ENCODE measurements at regions not wholly inside any gene's neighbourhood (a gene's known extent, or its start where the extent isn't known, plus 50 kb on each side); places are given as distances from the start of the nearest gene placed in this dataset.
A peak's percentile ranks its signal among the peaks of the same experiment; 100 is the strongest.

GRCh38 chr14:43014338-43014737 lies 1407.7 kb downstream of the LRFN5 start:
- H2AK5ac ChIP-seq (ENCODE audit: low read length) = no peak overlapping the region
- H3K4ac ChIP-seq (ENCODE audit: low read depth, low read length) = no peak overlapping the region
- no peak overlapping the region for H3K4me2 ChIP-seq (ENCODE audit: low read length)
- H3K4me1 ChIP-seq (ENCODE audit: control insufficient read depth, low read depth, low read length) = no peaks in the 10 kb centered on the region
- no peak for DNase-seq
- no peak overlapping the region for H2BK15ac ChIP-seq (replicated peaks; ENCODE audit: low read depth)
- H3K36me3 ChIP-seq (ENCODE audit: control insufficient read depth, insufficient read depth, low read length) = no peaks in the 10 kb centered on the region
- no peak overlapping the region for H4K8ac ChIP-seq (ENCODE audit: low read depth, low read length)
- no CpG with 5 or more reads among the region's 1 CpG for WGBS (ENCODE audit: extremely low coverage, insufficient coverage, low lambda C conversion rate)
- no peak overlapping the region for H3K4me3 ChIP-seq (ENCODE audit: low read length)
- H3K23ac ChIP-seq (ENCODE audit: low read length) = no peak overlapping the region
- H3K9ac ChIP-seq (ENCODE audit: low read length) = no peak overlapping the region
- no peak overlapping the region for H3K18ac ChIP-seq (ENCODE audit: low read length)
- no peak overlapping the region for H3K27ac ChIP-seq (ENCODE audit: low read depth, low read length)
- no peaks in the 10 kb centered on the region for H3K27me3 ChIP-seq (ENCODE audit: insufficient read depth, low read length, poor library complexity)
- no peak overlapping the region for H2BK120ac ChIP-seq (ENCODE audit: low read depth, low read length)
- no peaks in the 10 kb centered on the region for H3K79me1 ChIP-seq (ENCODE audit: low read length)
- H4K5ac ChIP-seq (ENCODE audit: low read length) = no peak overlapping the region
- no peak overlapping the region for H2BK5ac ChIP-seq (ENCODE audit: low read length)
- no peak overlapping the region for H3K56ac ChIP-seq (ENCODE audit: low read length)
- H3K79me2 ChIP-seq (ENCODE audit: control insufficient read depth, insufficient read depth, low read length) = no peaks in the 10 kb centered on the region

DNA sequence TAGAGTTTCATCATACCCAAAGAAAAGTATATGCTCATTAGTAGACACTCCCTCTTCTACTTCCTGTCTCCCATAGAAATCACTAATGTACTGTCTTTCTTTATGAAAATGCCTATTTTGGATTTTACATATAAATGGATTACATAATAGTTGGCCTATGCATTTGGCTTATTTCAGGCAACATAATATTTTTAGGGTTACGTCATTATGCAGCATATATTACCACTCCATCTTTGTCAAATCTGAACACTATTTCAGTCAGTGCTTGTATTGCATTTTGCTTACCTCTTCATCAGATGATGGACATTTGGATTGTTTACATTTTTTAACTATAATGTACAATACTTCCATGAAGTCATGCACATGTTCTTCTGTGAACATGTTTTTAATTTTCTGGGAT lies 1406.1 kb downstream of the LRFN5 start:
- no peaks in the 10 kb centered on the region for H3K27me3 ChIP-seq (ENCODE audit: insufficient read depth, low read length, poor library complexity)
- no peak overlapping the region for H2BK5ac ChIP-seq (ENCODE audit: low read length)
- no peak overlapping the region for H3K9ac ChIP-seq (ENCODE audit: low read length)
- no peak overlapping the region for H3K4me3 ChIP-seq (ENCODE audit: low read length)
- H2BK120ac ChIP-seq (ENCODE audit: low read depth, low read length) = no peak overlapping the region
- H3K27ac ChIP-seq (ENCODE audit: low read depth, low read length) = no peak overlapping the region
- H4K8ac ChIP-seq (ENCODE audit: low read depth, low read length) = no peak overlapping the region
- no peaks in the 10 kb centered on the region for H3K79me1 ChIP-seq (ENCODE audit: low read length)
- H3K36me3 ChIP-seq (ENCODE audit: control insufficient read depth, insufficient read depth, low read length) = no peaks in the 10 kb centered on the region
- H3K4me1 ChIP-seq (ENCODE audit: control insufficient read depth, low read depth, low read length) = no peaks in the 10 kb centered on the region
- H3K4me2 ChIP-seq (ENCODE audit: low read length) = no peak overlapping the region
- H3K23ac ChIP-seq (ENCODE audit: low read length) = no peak overlapping the region
- H2AK5ac ChIP-seq (ENCODE audit: low read length) = no peak overlapping the region
- no peak overlapping the region for H3K18ac ChIP-seq (ENCODE audit: low read length)
- no peaks in the 10 kb centered on the region for H3K79me2 ChIP-seq (ENCODE audit: control insufficient read depth, insufficient read depth, low read length)
- H3K56ac ChIP-seq (ENCODE audit: low read length) = no peak overlapping the region
- H4K5ac ChIP-seq (ENCODE audit: low read length) = no peak overlapping the region
- no peak overlapping the region for H2BK15ac ChIP-seq (replicated peaks; ENCODE audit: low read depth)
- no peak for DNase-seq
- H3K4ac ChIP-seq (ENCODE audit: low read depth, low read length) = no peak overlapping the region
- WGBS (ENCODE audit: extremely low coverage, insufficient coverage, low lambda C conversion rate) = no CpG with 5 or more reads among the region's 1 CpG

DNA sequence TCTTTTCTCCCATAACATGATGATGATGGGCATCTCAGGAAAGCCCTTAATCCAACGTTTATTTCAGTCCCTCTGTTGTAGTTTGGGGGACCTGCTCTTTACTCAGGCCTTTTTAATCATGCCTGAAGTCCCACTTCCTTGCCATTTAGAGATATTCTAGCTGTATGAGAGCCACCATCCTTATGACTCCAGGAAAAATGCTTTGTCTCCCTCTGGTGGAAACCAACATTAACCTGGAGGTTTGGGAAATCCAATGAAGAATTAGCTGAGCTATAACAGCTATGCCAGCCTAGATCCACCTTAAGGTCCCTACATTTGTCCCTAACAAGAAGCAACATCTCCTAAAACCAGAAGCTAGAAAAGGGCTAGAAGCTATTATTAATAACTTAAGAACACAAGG lies 1399.1 kb downstream of the LRFN5 start:
- H3K79me1 ChIP-seq (ENCODE audit: low read length) = no peaks in the 10 kb centered on the region
- H2BK15ac ChIP-seq (replicated peaks; ENCODE audit: low read depth) = no peak overlapping the region
- H3K4me2 ChIP-seq (ENCODE audit: low read length) = no peak overlapping the region
- H3K79me2 ChIP-seq (ENCODE audit: control insufficient read depth, insufficient read depth, low read length) = no peaks in the 10 kb centered on the region
- no peaks in the 10 kb centered on the region for H3K4me1 ChIP-seq (ENCODE audit: control insufficient read depth, low read depth, low read length)
- no peak overlapping the region for H3K56ac ChIP-seq (ENCODE audit: low read length)
- no peak overlapping the region for H3K27ac ChIP-seq (ENCODE audit: low read depth, low read length)
- H3K23ac ChIP-seq (ENCODE audit: low read length) = no peak overlapping the region
- no peaks in the 10 kb centered on the region for H3K27me3 ChIP-seq (ENCODE audit: insufficient read depth, low read length, poor library complexity)
- no peak for DNase-seq
- no peaks in the 10 kb centered on the region for H3K36me3 ChIP-seq (ENCODE audit: control insufficient read depth, insufficient read depth, low read length)
- WGBS (ENCODE audit: extremely low coverage, insufficient coverage, low lambda C conversion rate) = no CpG with 5 or more reads among the region's 1 CpG
- no peak overlapping the region for H4K5ac ChIP-seq (ENCODE audit: low read length)
- no peak overlapping the region for H4K8ac ChIP-seq (ENCODE audit: low read depth, low read length)
- H3K4me3 ChIP-seq (ENCODE audit: low read length) = no peak overlapping the region
- H2BK5ac ChIP-seq (ENCODE audit: low read length) = no peak overlapping the region
- H2BK120ac ChIP-seq (ENCODE audit: low read depth, low read length) = no peak overlapping the region
- no peak overlapping the region for H2AK5ac ChIP-seq (ENCODE audit: low read length)
- H3K9ac ChIP-seq (ENCODE audit: low read length) = no peak overlapping the region
- H3K18ac ChIP-seq (ENCODE audit: low read length) = no peak overlapping the region
- H3K4ac ChIP-seq (ENCODE audit: low read depth, low read length) = no peak overlapping the region

GRCh38 chr14:43003845-43004244 lies 1397.2 kb downstream of the LRFN5 start:
- no peak overlapping the region for H3K9ac ChIP-seq (ENCODE audit: low read length)
- no peak overlapping the region for H3K4me3 ChIP-seq (ENCODE audit: low read length)
- no peak overlapping the region for H2BK5ac ChIP-seq (ENCODE audit: low read length)
- no CpG with 5 or more reads among the region's 3 CpGs for WGBS (ENCODE audit: extremely low coverage, insufficient coverage, low lambda C conversion rate)
- H2BK15ac ChIP-seq (replicated peaks; ENCODE audit: low read depth) = no peak overlapping the region
- no peak overlapping the region for H2BK120ac ChIP-seq (ENCODE audit: low read depth, low read length)
- peak; percentile 43 for DNase-seq
- H3K56ac ChIP-seq (ENCODE audit: low read length) = no peak overlapping the region
- no peak overlapping the region for H3K4ac ChIP-seq (ENCODE audit: low read depth, low read length)
- no peaks in the 10 kb centered on the region for H3K4me1 ChIP-seq (ENCODE audit: control insufficient read depth, low read depth, low read length)
- no peak overlapping the region for H3K18ac ChIP-seq (ENCODE audit: low read length)
- no peak overlapping the region for H3K27ac ChIP-seq (ENCODE audit: low read depth, low read length)
- H3K79me1 ChIP-seq (ENCODE audit: low read length) = no peaks in the 10 kb centered on the region
- no peak overlapping the region for H4K8ac ChIP-seq (ENCODE audit: low read depth, low read length)
- no peak overlapping the region for H2AK5ac ChIP-seq (ENCODE audit: low read length)
- no peaks in the 10 kb centered on the region for H3K79me2 ChIP-seq (ENCODE audit: control insufficient read depth, insufficient read depth, low read length)
- H3K36me3 ChIP-seq (ENCODE audit: control insufficient read depth, insufficient read depth, low read length) = no peaks in the 10 kb centered on the region
- no peaks in the 10 kb centered on the region for H3K27me3 ChIP-seq (ENCODE audit: insufficient read depth, low read length, poor library complexity)
- no peak overlapping the region for H3K23ac ChIP-seq (ENCODE audit: low read length)
- H3K4me2 ChIP-seq (ENCODE audit: low read length) = no peak overlapping the region
- H4K5ac ChIP-seq (ENCODE audit: low read length) = no peak overlapping the region

DNA sequence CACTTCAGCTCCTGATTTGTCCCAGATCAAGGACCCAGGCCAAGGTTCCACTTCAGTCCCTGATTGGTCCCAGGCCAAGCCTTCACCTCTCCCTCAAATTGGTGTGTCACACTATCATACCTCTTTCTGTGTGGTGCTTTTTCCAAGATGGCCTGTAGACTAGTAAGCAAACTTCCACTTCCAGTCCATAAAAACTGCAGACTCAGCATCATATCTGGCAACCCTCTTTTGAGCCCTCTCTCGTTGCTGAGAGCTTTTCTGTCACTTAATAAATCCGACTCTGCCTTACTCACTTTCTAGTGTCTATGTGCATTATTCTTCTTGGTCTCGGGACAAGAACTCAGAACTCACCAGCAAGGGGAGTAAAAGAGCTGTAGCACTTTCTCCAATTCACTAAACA lies 1395.1 kb downstream of the LRFN5 start:
- no CpG with 5 or more reads among the region's 3 CpGs for WGBS (ENCODE audit: extremely low coverage, insufficient coverage, low lambda C conversion rate)
- Histone ChIP-seq H3K79me1 (ENCODE audit: low read length) (no peaks in the 10 kb centered on the region), H2BK120ac (ENCODE audit: low read depth, low read length) (no peak overlapping the region), H3K27me3 (ENCODE audit: insufficient read depth, low read length, poor library complexity) (no peaks in the 10 kb centered on the region), H3K56ac (ENCODE audit: low read length) (no peak overlapping the region), H3K9ac (ENCODE audit: low read length) (no peak overlapping the region), H3K4me2 (ENCODE audit: low read length) (no peak overlapping the region), H3K36me3 (ENCODE audit: control insufficient read depth, insufficient read depth, low read length) (no peaks in the 10 kb centered on the region), H2AK5ac (ENCODE audit: low read length) (no peak overlapping the region), H3K4me3 (ENCODE audit: low read length) (no peak overlapping the region), H2BK15ac (replicated peaks; ENCODE audit: low read depth) (no peak overlapping the region), H4K8ac (ENCODE audit: low read depth, low read length) (no peak overlapping the region), H3K79me2 (ENCODE audit: control insufficient read depth, insufficient read depth, low read length) (no peaks in the 10 kb centered on the region), H2BK5ac (ENCODE audit: low read length) (no peak overlapping the region), H3K18ac (ENCODE audit: low read length) (no peak overlapping the region), H3K27ac (ENCODE audit: low read depth, low read length) (no peak overlapping the region), H3K4me1 (ENCODE audit: control insufficient read depth, low read depth, low read length) (no peaks in the 10 kb centered on the region), H3K23ac (ENCODE audit: low read length) (no peak overlapping the region), H3K4ac (ENCODE audit: low read depth, low read length) (no peak overlapping the region), H4K5ac (ENCODE audit: low read length) (no peak overlapping the region)
- no peak for DNase-seq

DNA sequence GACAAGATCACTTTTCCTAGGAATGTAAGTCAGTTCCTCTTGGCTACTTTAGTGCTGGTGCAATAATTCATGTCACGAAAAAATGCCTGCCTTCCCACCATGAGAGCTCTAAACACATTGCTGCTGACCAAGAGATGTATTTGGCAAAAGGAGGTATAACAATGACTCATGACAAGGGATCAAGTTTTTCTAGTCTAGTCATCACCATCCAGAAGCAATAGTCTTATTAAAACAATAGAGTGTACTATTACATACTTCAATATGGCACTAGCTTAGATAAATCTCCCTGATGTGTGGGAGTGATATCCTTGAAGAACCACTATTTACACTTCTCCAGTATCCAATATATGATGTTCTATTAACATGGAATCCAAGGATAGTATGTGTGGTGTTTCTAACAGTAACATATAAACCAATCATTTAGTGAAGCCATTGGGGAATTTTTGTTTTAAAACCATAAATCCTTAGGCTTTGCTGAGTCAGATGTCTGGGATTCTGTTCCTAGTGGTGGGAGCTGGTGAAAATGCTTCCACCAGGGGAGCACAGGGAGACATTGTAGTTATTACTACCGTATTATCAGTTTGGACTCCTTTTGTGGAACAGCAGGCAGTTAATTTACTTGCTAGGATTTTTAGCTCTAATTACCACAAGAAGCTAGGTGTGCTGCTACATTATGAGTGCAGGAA lies 1387.5 kb downstream of the LRFN5 start:
- no peak overlapping the region for H3K4me2 ChIP-seq (ENCODE audit: low read length)
- H3K56ac ChIP-seq (ENCODE audit: low read length) = no peak overlapping the region
- WGBS (ENCODE audit: extremely low coverage, insufficient coverage, low lambda C conversion rate) = no CpG with 5 or more reads among the region's 2 CpGs
- no peaks in the 10 kb centered on the region for H3K27me3 ChIP-seq (ENCODE audit: insufficient read depth, low read length, poor library complexity)
- H3K9ac ChIP-seq (ENCODE audit: low read length) = no peak overlapping the region
- H2BK15ac ChIP-seq (replicated peaks; ENCODE audit: low read depth) = no peak overlapping the region
- H3K23ac ChIP-seq (ENCODE audit: low read length) = no peak overlapping the region
- H3K79me1 ChIP-seq (ENCODE audit: low read length) = no peaks in the 10 kb centered on the region
- no peak overlapping the region for H2BK120ac ChIP-seq (ENCODE audit: low read depth, low read length)
- no peak overlapping the region for H3K27ac ChIP-seq (ENCODE audit: low read depth, low read length)
- no peaks in the 10 kb centered on the region for H3K79me2 ChIP-seq (ENCODE audit: control insufficient read depth, insufficient read depth, low read length)
- no peak for DNase-seq
- H4K8ac ChIP-seq (ENCODE audit: low read depth, low read length) = no peak overlapping the region
- H3K4me1 ChIP-seq (ENCODE audit: control insufficient read depth, low read depth, low read length) = no peaks in the 10 kb centered on the region
- H3K4ac ChIP-seq (ENCODE audit: low read depth, low read length) = no peak overlapping the region
- H3K18ac ChIP-seq (ENCODE audit: low read length) = no peak overlapping the region
- no peak overlapping the region for H2BK5ac ChIP-seq (ENCODE audit: low read length)
- no peaks in the 10 kb centered on the region for H3K36me3 ChIP-seq (ENCODE audit: control insufficient read depth, insufficient read depth, low read length)
- H4K5ac ChIP-seq (ENCODE audit: low read length) = no peak overlapping the region
- no peak overlapping the region for H3K4me3 ChIP-seq (ENCODE audit: low read length)
- no peak overlapping the region for H2AK5ac ChIP-seq (ENCODE audit: low read length)
